Stomach smooth muscle (tissue), 2 donors: ENCODE measurements at regions not wholly inside any gene's neighbourhood (a gene's known extent, or its start where the extent isn't known, plus 50 kb on each side); places are given as distances from the start of the nearest gene placed in this dataset.

Source experiments
- H3K27ac ChIP-seq: one replicate; pipeline ENCODE4 v1.7.0; 2013; ENCODE audit warnings: mild to moderate bottlenecking, low read length, inconsistent platforms
- H3K27me3 ChIP-seq, 2 donors: one replicate each; pipeline ENCODE4 v1.7.0; 2013; ENCODE audit warnings: low read length in 2 of 2; ENCODE audit not compliant: insufficient read depth in 2 of 2, control insufficient read depth in 1 of 2
- H3K36me3 ChIP-seq, 2 donors: one replicate each; pipeline ENCODE4 v1.7.0; 2013; ENCODE audit warnings: low read length in 2 of 2; ENCODE audit not compliant: control insufficient read depth in 2 of 2, insufficient read depth in 2 of 2
- H3K4me1 ChIP-seq: one replicate; pipeline ENCODE4 v1.7.0; 2013; ENCODE audit warnings: low read length; ENCODE audit not compliant: control insufficient read depth, insufficient read depth
- H3K4me3 ChIP-seq, 2 donors: one replicate each; pipeline ENCODE4 v1.7.0; 2013; ENCODE audit warnings: low read length in 2 of 2
- H3K9ac ChIP-seq, 2 donors: one replicate each; pipeline ENCODE4 v1.7.0; 2013; ENCODE audit warnings: low read length in 2 of 2, mild to moderate bottlenecking in 1 of 2
- H3K9me3 ChIP-seq, 2 donors: one replicate each; pipeline ENCODE4 v1.7.0; 2013; ENCODE audit warnings: low read length in 2 of 2; ENCODE audit not compliant: control insufficient read depth in 2 of 2
- donor health status: healthy.
- donor health status: Pancreatic carcinoma.

DNA sequence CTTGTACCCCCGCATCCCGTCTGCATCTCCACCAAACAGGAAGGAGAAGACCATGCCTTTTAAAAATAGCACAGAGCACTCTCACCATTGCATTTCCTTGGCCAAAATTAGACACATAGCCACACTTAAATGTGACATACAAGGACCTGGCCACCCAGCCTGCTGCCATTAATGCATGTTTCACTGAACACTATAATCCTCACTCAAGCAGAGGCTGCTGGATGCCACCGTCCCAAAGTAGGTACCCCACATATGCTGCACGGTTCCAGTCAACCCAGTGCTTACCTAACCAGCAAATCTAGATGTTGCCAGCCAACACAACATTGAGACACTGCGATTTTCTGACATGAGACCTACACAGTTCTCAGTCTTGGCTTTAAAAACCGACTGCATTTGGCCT, 107.7 kb downstream of the ADSS2 start:
- Histone ChIP-seq H3K9me3 (no peaks in the 10 kb centered on the region), H3K27ac (no peak overlapping the region), H3K9ac (no peak overlapping the region), H3K36me3 (no peaks in the 10 kb centered on the region), H3K4me3 (no peak overlapping the region), H3K27me3 (no peaks in the 10 kb centered on the region), H3K4me1 (no peaks in the 10 kb centered on the region)

DNA sequence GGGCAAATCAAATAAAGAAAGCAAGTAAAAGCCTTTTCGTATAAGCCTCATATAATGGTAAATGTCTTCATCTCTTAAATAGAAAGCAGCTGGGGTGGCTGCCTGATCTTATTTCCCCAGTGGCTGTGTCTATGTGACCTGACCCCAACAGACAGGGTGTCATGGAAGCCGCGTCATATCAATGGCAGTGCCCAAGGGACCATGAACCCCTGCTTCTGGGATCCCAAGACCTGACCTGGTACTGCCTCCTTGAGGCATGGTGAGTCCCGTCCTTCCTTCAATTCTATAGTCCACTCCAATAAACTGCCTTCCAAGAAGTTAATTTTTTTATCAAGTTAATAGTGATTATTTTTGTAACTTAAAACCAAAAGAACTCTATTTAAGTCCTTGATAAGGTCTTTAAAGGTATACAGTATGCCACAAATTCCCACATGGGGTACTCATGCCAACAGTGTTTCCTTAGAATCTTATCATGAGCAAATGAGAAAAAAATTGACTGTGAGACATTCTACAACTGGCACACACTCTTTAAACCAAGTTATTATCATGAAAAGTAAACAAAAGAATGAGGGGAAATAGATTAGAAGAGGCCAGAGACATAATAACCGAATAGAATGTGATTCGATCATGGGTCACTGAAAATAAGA, 104.6 kb downstream of the ADSS2 start:
- Histone ChIP-seq H3K9me3 (no peaks in the 10 kb centered on the region), H3K27ac (no peak overlapping the region), H3K27me3 (no peaks in the 10 kb centered on the region), H3K9ac (no peak overlapping the region), H3K4me1 (no peaks in the 10 kb centered on the region), H3K36me3 (no peaks in the 10 kb centered on the region), H3K4me3 (no peak overlapping the region)

DNA sequence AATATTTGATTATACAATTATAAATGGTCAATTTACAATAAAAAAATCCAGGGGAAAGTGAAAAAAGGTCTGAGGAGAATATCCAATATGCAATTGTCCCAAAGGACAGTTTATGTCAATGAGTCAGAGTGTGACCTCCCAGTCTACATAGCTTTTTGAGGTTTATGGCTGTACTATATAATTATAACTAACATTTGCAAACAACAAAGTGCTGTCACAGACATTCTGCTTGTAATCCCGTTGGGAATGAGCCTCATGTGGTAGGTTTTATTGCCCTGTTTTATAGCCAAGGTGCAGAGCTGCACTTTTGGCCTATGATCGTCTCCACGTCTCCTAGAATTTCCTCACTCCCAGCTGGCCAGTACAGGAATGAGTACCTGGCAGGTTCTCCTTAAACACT, 103.8 kb downstream of the ADSS2 start:
- no peaks in the 10 kb centered on the region for H3K27me3 ChIP-seq
- no peaks in the 10 kb centered on the region for H3K9me3 ChIP-seq
- no peak overlapping the region for H3K4me3 ChIP-seq
- H3K9ac ChIP-seq, result no peak overlapping the region
- no peaks in the 10 kb centered on the region for H3K36me3 ChIP-seq
- H3K27ac ChIP-seq, result no peak overlapping the region
- H3K4me1 ChIP-seq, result no peaks in the 10 kb centered on the region

DNA sequence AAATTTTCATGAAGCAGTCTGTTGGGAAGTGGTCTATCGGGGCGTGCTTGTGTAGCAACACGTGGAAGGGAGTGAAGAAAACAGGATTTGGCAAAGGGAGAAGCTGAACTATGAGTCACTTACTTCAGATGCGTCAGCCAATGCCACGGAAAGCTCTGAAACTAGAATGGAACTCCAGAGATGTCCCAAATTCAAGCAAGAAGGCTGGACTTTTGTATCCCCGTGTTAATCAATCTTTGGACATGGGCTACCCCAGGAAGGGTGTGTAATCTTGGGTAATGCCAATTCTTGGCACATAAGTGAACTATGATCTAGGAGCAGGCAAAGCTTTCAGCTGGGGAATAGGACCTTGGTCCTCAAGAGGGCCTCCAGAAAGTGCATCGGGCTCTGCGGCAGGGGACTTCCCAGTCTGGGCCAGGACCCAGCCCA, 102.6 kb downstream of the ADSS2 start:
- H3K4me3 ChIP-seq, result no peak overlapping the region
- H3K27ac ChIP-seq, result no peak overlapping the region
- H3K9ac ChIP-seq, result no peak overlapping the region
- no peaks in the 10 kb centered on the region for H3K9me3 ChIP-seq
- no peaks in the 10 kb centered on the region for H3K27me3 ChIP-seq
- no peaks in the 10 kb centered on the region for H3K36me3 ChIP-seq
- H3K4me1 ChIP-seq, result peaks cover 4% of the 10 kb centered on the region

DNA sequence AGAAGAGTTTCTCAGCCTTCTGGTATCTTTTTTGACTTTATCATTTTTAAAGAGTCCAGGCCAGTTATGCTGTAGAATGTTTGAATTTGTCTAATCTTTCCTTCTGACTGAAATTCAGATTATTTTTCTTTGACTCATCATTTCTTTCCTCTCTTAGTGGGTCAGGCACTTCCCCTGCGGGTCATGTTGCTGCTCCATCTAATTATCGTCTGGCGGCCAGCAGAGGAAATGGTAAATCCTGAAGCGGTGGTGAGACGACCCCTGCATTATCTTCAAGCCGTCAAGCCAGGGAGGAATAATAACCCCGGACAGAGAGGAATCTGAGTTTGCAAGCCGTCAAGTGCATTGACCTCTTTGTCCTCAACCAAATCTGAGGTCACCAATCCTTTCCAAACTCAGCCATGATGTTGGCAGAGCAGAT, 102.1 kb downstream of the ADSS2 start:
- H3K9me3 ChIP-seq, result no peaks in the 10 kb centered on the region
- no peaks in the 10 kb centered on the region for H3K27me3 ChIP-seq
- no peaks in the 10 kb centered on the region for H3K36me3 ChIP-seq
- no peak overlapping the region for H3K9ac ChIP-seq
- no peak overlapping the region for H3K4me3 ChIP-seq
- no peak overlapping the region for H3K27ac ChIP-seq
- H3K4me1 ChIP-seq, result peaks cover 4% of the 10 kb centered on the region

DNA sequence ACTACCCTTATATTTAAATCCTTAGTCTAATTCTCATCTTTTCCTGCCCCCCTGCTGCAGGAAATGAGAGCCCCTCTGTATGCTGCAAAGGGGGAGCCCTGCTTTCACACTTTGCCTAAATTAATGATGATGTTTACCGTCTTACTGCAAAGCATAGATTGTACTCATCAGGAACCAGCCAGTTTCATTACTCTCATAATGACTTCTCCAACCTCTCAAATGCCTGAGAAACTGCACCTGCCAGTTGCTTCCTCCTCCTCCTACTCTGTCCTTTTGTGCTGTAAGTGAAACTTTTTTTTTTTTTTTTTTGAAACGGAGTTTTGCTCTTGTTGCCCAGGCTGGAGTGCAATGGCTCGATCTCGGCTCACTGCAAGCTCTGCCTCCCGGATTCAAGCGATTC, 101.7 kb downstream of the ADSS2 start:
- Histone ChIP-seq H3K27me3 (no peaks in the 10 kb centered on the region), H3K9ac (no peak overlapping the region), H3K4me1 (peaks cover 4% of the 10 kb centered on the region), H3K4me3 (no peak overlapping the region), H3K27ac (no peak overlapping the region), H3K9me3 (no peaks in the 10 kb centered on the region), H3K36me3 (no peaks in the 10 kb centered on the region)

DNA sequence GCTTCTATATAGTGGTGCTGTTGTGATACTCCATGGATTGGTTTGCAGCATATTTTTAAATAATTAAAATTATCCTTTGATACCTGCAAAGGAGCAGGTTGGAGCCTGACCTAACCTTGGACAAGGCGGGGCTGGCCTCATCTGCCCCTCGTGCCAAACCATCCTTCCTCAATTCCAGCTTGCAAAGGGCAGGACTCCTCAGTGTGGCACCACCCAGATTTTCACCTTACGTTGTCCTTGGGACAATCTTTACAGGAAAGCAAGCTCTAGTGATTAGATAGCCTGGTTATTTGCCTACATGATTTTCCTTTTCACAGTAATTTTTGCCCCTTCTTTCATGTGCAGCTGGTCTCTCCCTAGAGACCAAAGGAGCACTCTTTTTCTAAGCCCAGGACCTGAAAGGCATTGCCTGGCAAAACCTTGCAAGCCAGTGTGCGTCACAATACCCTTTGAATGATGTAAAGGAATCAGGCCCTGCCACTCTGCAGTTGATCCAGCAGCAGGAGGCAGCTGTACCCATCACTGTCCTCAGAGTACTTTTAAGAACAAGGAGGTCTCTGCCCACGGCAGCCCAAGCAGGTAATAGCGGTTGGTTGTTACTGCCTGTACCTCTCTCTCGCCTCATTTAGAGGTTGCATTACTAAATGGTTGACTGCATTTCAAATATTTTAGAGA, 99.4 kb downstream of the ADSS2 start:
- H3K9ac ChIP-seq, result no peak overlapping the region
- H3K27ac ChIP-seq, result no peak overlapping the region
- H3K27me3 ChIP-seq, result no peaks in the 10 kb centered on the region
- no peak overlapping the region for H3K4me3 ChIP-seq
- no peaks in the 10 kb centered on the region for H3K36me3 ChIP-seq
- peaks cover 4% of the 10 kb centered on the region for H3K4me1 ChIP-seq
- no peaks in the 10 kb centered on the region for H3K9me3 ChIP-seq

DNA sequence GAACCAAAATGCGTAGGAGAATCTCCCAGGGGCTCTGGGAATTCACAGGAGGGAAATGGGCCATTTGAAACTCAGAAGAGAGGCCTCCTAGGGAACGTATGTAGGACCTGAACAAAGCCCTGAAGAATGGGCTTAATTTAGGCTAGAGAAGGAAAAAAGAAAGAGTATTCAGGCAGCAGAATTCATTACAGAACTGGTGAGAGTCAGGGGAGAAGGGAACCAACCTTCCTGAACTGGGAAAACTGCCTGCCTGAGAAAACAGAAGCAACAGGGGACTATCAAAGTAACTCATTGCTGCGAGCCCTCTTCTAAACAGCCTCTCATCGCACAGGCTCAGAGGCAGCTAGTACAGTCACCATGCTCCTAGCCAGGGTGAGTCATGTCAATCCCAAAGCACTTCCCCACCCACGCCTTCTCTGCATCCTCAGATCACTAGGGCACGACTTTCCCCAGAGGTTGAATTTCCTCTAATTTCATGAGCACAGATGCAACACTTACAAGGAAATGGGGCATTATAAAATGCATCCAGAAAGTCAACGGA, 98.1 kb downstream of the ADSS2 start:
- Histone ChIP-seq H3K27me3 (no peaks in the 10 kb centered on the region), H3K4me1 (peaks cover 4% of the 10 kb centered on the region), H3K27ac (no peak overlapping the region), H3K36me3 (no peaks in the 10 kb centered on the region), H3K9ac (no peak overlapping the region), H3K4me3 (no peak overlapping the region), H3K9me3 (no peaks in the 10 kb centered on the region)

DNA sequence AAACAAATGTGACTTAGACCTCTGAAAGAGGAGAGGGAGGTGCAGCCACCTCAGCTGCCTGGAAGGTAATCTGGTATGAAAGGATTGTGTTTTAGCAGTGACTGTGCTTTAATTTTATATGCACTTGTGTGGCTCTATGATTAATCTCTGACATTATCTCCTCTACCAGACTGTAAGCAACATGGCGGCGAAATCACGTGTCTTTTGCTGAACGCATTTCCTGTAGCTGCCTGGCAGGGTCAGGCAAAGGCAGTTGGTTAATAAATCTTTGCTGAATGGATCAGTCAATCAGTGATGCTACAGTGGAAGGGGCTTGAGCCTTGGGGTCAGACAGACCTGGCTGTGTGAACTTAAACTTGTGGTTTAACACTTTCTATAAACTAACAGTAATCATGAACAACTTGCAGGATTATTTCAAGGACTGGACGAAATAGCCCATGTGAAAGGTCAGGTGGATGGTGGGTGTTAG, 96.9 kb downstream of the ADSS2 start:
- Histone ChIP-seq H3K9ac (no peak overlapping the region), H3K4me1 (peaks cover 4% of the 10 kb centered on the region), H3K9me3 (no peaks in the 10 kb centered on the region), H3K27ac (no peak overlapping the region), H3K4me3 (no peak overlapping the region), H3K36me3 (no peaks in the 10 kb centered on the region), H3K27me3 (no peaks in the 10 kb centered on the region)

DNA sequence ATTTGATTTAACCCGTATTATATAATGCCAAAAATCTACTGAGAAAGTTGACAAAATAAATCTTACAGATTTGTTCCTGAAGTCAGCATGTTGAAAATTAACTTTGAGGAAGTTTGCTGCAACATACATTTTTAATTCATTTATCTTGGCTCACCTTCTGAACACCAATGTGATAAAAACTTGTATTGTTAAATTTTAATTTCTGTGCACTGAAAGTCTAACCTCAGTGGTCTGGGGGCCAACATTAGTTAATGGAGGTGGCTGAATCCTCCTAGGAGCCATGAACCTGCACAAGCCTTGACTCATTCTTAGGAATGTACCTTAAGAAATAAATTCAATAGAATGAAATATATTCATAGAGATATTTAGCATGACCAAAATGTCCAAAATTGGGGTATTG, 95.3 kb downstream of the ADSS2 start:
- Histone ChIP-seq H3K27ac (no peak overlapping the region), H3K4me1 (peaks cover 4% of the 10 kb centered on the region), H3K27me3 (no peaks in the 10 kb centered on the region), H3K36me3 (no peaks in the 10 kb centered on the region), H3K9ac (no peak overlapping the region), H3K9me3 (no peaks in the 10 kb centered on the region), H3K4me3 (no peak overlapping the region)
